Stomach (tissue), 4 donors: ENCODE measurements at regions not wholly inside any gene's neighbourhood (a gene's known extent, or its start where the extent isn't known, plus 50 kb on each side); places are given as distances from the start of the nearest gene placed in this dataset.

ENCODE experiments used
- CTCF ChIP-seq, 7 experiments: fragments of 450-650 bp in 4 of 7; fragments of 200-600 bp in 3 of 7; sonication (generic) in 3 of 7; IDR thresholded peaks; one replicate each; pipeline ENCODE4 v1.5.1; 2016 to 2019; ENCODE audit warnings: antibody characterized with exemption in 7 of 7, control low read depth in 2 of 7, mild to moderate bottlenecking in 1 of 7
- EP300 ChIP-seq: sonication (generic); formaldehyde crosslinking; IDR thresholded peaks from one replicate; pipeline ENCODE4 v1.6.1; 2017; ENCODE audit warnings: antibody characterized with exemption
- POLR2A ChIP-seq, 4 donors: fragments of 450-650 bp; IDR thresholded peaks; one replicate each; pipeline ENCODE4 v1.6.1; 2016; ENCODE audit warnings: antibody characterized with exemption in 4 of 4, control low read depth in 2 of 4, mild to moderate bottlenecking in 1 of 4, moderate library complexity in 1 of 4
- POLR2AphosphoS5 ChIP-seq, 3 donors: sonication (generic); formaldehyde crosslinking; IDR thresholded peaks; one replicate each; pipeline ENCODE4 v1.6.1; 2016; ENCODE audit warnings: antibody characterized with exemption in 3 of 3

- TF ChIP-seq CTCF (IDR thresholded peaks at IDR 0.05) = no peak
- no peak for TF ChIP-seq EP300
- TF ChIP-seq POLR2A (IDR thresholded peaks at IDR 0.05) = no peak
- TF ChIP-seq POLR2AphosphoS5 (IDR thresholded peaks at IDR 0.05) = no peak
These were observed 208.4 kb downstream of the OMA1 start for GRCh38 chr1:58338081-58338480.
